Stomach (tissue), 8 donors: ENCODE measurements at regions not wholly inside any gene's neighbourhood (a gene's known extent, or its start where the extent isn't known, plus 50 kb on each side); places are given as distances from the start of the nearest gene placed in this dataset.
"Not testable (repeated sequence)": the region's sequence is repeated elsewhere in the genome, so short reads cannot be mapped to it uniquely, and the experiment has no call there.

ENCODE experiments used
- DNase-seq, 2 donors: peaks; one replicate each; pipeline versions ENCODE4 v3.0.0 to v3.0.0-alpha.2; 2013 to 2019
- H3K27ac ChIP-seq, 5 donors: fragments of 200-600 bp in 4 of 5; sonication (generic) in 4 of 5; one replicate each; pipeline ENCODE4 v1.5.1; 2013 to 2019; ENCODE audit warnings: mild to moderate bottlenecking in 1 of 5, moderate library complexity in 1 of 5
- H3K27me3 ChIP-seq, 3 donors: fragments of 200-600 bp; sonication (generic); one replicate each; pipeline ENCODE4 v1.5.1; 2017 to 2019; ENCODE audit warnings: mixed run types in 1 of 3
- H3K36me3 ChIP-seq, 4 donors: fragments of 200-600 bp; sonication (generic); 1 replicate in 3 of 4; 2 replicates in 1 of 4; pipeline ENCODE4 v1.5.1; 2016 to 2019
- H3K4me1 ChIP-seq, 4 donors: fragments of 200-600 bp; sonication (generic); one replicate each; pipeline ENCODE4 v1.5.1; 2016 to 2019
- H3K4me3 ChIP-seq, 4 donors: fragments of 200-600 bp; sonication (generic) in 3 of 4; one replicate each; pipeline ENCODE4 v1.5.1; 2016 to 2019; ENCODE audit warnings: mild to moderate bottlenecking in 1 of 4
- H3K9me3 ChIP-seq, 4 donors: fragments of 200-600 bp; sonication (generic); one replicate each; pipeline ENCODE4 v1.5.1; 2016 to 2019
- EP300 ChIP-seq: sonication (generic); formaldehyde crosslinking; IDR thresholded peaks from one replicate; pipeline ENCODE4 v1.6.1; 2017; ENCODE audit warnings: antibody characterized with exemption
- POLR2A ChIP-seq, 4 donors: fragments of 450-650 bp; IDR thresholded peaks; one replicate each; pipeline ENCODE4 v1.6.1; 2016; ENCODE audit warnings: antibody characterized with exemption in 4 of 4, control low read depth in 2 of 4, mild to moderate bottlenecking in 1 of 4, moderate library complexity in 1 of 4
- POLR2AphosphoS5 ChIP-seq, 3 donors: sonication (generic); formaldehyde crosslinking; IDR thresholded peaks; one replicate each; pipeline ENCODE4 v1.6.1; 2016; ENCODE audit warnings: antibody characterized with exemption in 3 of 3
- WGBS, 5 donors: extraction: QIAGEN DNeasy Blood & Tissue Kit in 3 of 5; methylation state at CpG; one replicate each; pipeline versions ENCODE4 v1.1.5 to v1.1.7; 2013 to 2018; 5-methylcytosine and 5-hydroxymethylcytosine counted together
- intact Hi-C: fragments of 100-400 bp; cut with DNase I; formaldehyde crosslinking; loops from one replicate; pipeline ENCODE4 v1.15.1; 2023; ENCODE audit warnings: low total_unique reads
- TF ChIP-seq, protein P1 (sequence below), 7 experiments: fragments of 450-650 bp in 4 of 7; fragments of 200-600 bp in 3 of 7; sonication (generic) in 3 of 7; IDR thresholded peaks; one replicate each; pipeline ENCODE4 v1.5.1; 2016 to 2019; ENCODE audit warnings: antibody characterized with exemption in 7 of 7, control low read depth in 2 of 7, mild to moderate bottlenecking in 1 of 7
- donor health status: healthy with polysubstance abuse.
- donor health status: Bipolar disorder and iron deficiency.
- donor health status: healthy.

DNA sequence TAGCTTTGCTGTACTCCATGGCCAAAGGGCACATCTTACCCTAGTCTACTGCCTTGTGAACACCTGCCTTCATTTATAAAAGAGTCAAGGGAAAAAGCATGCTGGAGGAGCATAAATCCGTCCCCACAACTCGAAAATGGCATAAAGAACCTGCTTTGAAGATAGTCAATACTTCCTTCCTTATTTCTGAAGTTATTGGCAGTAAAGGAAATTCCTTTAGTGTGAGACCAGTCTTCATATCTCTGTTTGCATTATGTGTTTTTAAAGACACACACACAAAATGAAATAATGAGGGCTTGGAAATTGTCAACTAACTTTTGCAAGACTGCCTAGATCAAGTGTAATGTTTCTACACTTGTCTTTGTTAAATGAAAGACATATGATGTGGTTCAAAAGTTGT lies 408.4 kb downstream of the SPRY2 start:
- Histone ChIP-seq H3K9me3 (peaks cover 0 to 3% (median 0%) of the 10 kb centered on the region in 4 donors), H3K36me3 (no peaks in the 10 kb centered on the region), H3K27me3 (no peaks in the 10 kb centered on the region), H3K4me3 (no peak overlapping the region), H3K27ac (no peak overlapping the region), H3K4me1 (peaks cover 5 to 11% (median 5%) of the 10 kb centered on the region in 4 donors)
- WGBS, 5 donors: 20 to 35% (median 34%) methylated on average over 2 of the region's 2 CpGs
- TF ChIP-seq POLR2A (IDR thresholded peaks at IDR 0.05): no peak
- TF ChIP-seq, protein P1, sequence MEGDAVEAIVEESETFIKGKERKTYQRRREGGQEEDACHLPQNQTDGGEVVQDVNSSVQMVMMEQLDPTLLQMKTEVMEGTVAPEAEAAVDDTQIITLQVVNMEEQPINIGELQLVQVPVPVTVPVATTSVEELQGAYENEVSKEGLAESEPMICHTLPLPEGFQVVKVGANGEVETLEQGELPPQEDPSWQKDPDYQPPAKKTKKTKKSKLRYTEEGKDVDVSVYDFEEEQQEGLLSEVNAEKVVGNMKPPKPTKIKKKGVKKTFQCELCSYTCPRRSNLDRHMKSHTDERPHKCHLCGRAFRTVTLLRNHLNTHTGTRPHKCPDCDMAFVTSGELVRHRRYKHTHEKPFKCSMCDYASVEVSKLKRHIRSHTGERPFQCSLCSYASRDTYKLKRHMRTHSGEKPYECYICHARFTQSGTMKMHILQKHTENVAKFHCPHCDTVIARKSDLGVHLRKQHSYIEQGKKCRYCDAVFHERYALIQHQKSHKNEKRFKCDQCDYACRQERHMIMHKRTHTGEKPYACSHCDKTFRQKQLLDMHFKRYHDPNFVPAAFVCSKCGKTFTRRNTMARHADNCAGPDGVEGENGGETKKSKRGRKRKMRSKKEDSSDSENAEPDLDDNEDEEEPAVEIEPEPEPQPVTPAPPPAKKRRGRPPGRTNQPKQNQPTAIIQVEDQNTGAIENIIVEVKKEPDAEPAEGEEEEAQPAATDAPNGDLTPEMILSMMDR (IDR thresholded peaks at IDR 0.05): no peak
- no peak for TF ChIP-seq POLR2AphosphoS5 (IDR thresholded peaks at IDR 0.05)
- TF ChIP-seq EP300: no peak
- intact Hi-C loops: no loop called here
- DNase-seq: no peak

GRCh38 chr13:79923973-79924556 lies 416.9 kb downstream of the SPRY2 start:
- H3K9me3 ChIP-seq: peaks cover 6 to 28% (median 11%) of the 10 kb centered on the region in 4 donors
- DNase-seq, H3K4me1 ChIP-seq, H3K27ac ChIP-seq, H3K4me3 ChIP-seq, H3K36me3 ChIP-seq, intact Hi-C loops, H3K27me3 ChIP-seq: not testable (repeated sequence)
- 96 to 100% (median 97%) methylated on average over 1 of the region's 1 CpG for WGBS, 5 donors

DNA sequence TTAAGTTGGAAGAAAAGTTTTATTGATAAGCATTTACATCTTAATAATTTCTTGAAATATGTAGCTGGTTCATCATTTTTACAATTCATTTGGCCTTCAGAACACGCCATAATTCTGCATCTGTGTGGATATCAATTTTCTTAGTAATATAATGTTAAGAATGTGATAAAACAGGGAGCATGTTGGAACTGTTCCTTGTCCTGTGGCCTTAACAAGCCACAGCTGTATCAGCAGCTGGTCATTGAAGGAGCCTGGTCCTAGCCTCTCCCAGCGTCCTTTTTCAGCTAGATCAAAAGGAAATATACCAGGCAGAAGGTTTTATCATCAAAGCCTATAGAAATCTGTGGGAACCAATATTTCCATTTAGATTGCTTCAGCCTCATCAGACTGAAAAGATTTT lies 421.8 kb downstream of the SPRY2 start:
- Histone ChIP-seq H3K4me1 (no peaks in the 10 kb centered on the region), H3K27ac (no peak overlapping the region), H3K27me3 (no peaks in the 10 kb centered on the region), H3K36me3 (no peaks in the 10 kb centered on the region), H3K4me3 (no peak overlapping the region), H3K9me3 (peaks cover 4 to 16% (median 7%) of the 10 kb centered on the region in 4 donors)
- TF ChIP-seq, protein P1 (IDR thresholded peaks at IDR 0.05): no peak
- TF ChIP-seq EP300 (no peak), POLR2AphosphoS5 (IDR thresholded peaks at IDR 0.05) (no peak), POLR2A (IDR thresholded peaks at IDR 0.05) (no peak)
- 47 to 61% (median 54%) methylated on average over 2 of the region's 2 CpGs for WGBS, 5 donors
- intact Hi-C loops: no loop called here
- no peak for DNase-seq

DNA sequence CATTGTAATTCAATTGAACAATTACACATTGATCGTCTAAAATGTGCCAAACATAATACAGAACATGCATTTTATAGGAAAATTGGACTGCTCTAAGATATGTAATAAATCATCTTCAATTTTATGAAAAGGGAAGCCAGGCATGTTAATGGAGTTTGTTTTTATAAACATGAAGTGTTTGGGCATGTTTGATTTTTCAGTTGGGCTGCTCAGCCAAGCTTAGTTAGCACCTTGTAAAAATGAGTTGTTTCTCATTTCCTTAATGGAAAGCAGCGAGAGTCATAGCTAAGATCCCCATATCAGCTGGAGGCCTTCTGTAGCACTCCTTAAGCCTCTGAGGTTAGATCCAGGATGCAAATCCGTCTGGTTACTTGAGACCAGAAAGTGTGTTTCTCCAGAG lies 422.3 kb downstream of the SPRY2 start:
- no peaks in the 10 kb centered on the region for H3K27me3 ChIP-seq
- TF ChIP-seq POLR2AphosphoS5 (IDR thresholded peaks at IDR 0.05): no peak
- no peak for TF ChIP-seq EP300
- TF ChIP-seq, protein P1 (IDR thresholded peaks at IDR 0.05): no peak
- TF ChIP-seq POLR2A (IDR thresholded peaks at IDR 0.05): no peak
- H3K36me3 ChIP-seq: no peaks in the 10 kb centered on the region
- WGBS, 5 donors: 66 to 81% (median 70%) methylated on average over 3 of the region's 3 CpGs
- DNase-seq: no peak
- no peak overlapping the region for H3K27ac ChIP-seq
- H3K4me3 ChIP-seq: no peak overlapping the region
- no peaks in the 10 kb centered on the region for H3K4me1 ChIP-seq
- H3K9me3 ChIP-seq: peaks cover 0 to 13% (median 5%) of the 10 kb centered on the region in 4 donors
- intact Hi-C loops: no loop called here

GRCh38 chr13:79917628-79918027 lies 423.3 kb downstream of the SPRY2 start:
- H3K27ac ChIP-seq: no peak overlapping the region
- no peak for DNase-seq
- H3K27me3 ChIP-seq: no peaks in the 10 kb centered on the region
- 92 to 98% (median 95%) methylated on average over 3 of the region's 3 CpGs for WGBS, 5 donors
- intact Hi-C loops: no loop called here
- H3K4me3 ChIP-seq: no peak overlapping the region
- H3K36me3 ChIP-seq: no peaks in the 10 kb centered on the region
- TF ChIP-seq POLR2A (IDR thresholded peaks at IDR 0.05) (no peak), POLR2AphosphoS5 (IDR thresholded peaks at IDR 0.05) (no peak), EP300 (no peak)
- TF ChIP-seq, protein P1 (IDR thresholded peaks at IDR 0.05): no peak
- no peaks in the 10 kb centered on the region for H3K4me1 ChIP-seq
- H3K9me3 ChIP-seq: peaks cover 0 to 8% (median 0%) of the 10 kb centered on the region in 4 donors
